ENCODE measurements at regions not wholly inside any gene's neighbourhood (a gene's known extent, or its start where the extent isn't known, plus 50 kb on each side); places are given as distances from the start of the nearest gene placed in this dataset.

DNA sequence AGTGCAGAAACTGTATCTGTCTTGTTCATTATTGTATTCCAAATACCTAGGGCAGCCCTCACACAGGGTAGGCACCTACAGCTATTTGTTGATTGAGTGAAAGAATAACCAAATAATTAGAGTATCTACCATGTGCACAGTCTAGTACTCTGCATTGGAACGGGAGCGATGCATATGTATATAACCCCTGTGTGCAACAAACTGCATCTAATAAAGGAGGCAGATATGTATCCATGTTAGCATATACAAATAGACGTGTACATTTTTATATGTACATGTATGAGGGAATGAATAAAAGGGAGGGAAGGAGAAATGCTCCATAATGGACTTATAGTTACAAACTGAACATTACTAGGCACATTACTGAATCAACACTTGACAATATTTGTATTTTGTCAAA, 191.3 kb upstream of the PTPRZ1 start:
- TF ChIP-seq EZH2 (IDR thresholded peaks at IDR 0.05) (no peak), POLR2AphosphoS5 (IDR thresholded peaks at IDR 0.05; ENCODE audit: borderline replicate concordance, low read depth, low read length) (no peak), FOXP2 (optimal IDR thresholded peaks at IDR 0.05; ENCODE audit: control extremely low read depth, extremely low read length, insufficient read depth) (no peak)

Measured in SK-N-MC (cell line).